ENCODE measurements at regions not wholly inside any gene's neighbourhood (a gene's known extent, or its start where the extent isn't known, plus 50 kb on each side); places are given as distances from the start of the nearest gene placed in this dataset.

DNA sequence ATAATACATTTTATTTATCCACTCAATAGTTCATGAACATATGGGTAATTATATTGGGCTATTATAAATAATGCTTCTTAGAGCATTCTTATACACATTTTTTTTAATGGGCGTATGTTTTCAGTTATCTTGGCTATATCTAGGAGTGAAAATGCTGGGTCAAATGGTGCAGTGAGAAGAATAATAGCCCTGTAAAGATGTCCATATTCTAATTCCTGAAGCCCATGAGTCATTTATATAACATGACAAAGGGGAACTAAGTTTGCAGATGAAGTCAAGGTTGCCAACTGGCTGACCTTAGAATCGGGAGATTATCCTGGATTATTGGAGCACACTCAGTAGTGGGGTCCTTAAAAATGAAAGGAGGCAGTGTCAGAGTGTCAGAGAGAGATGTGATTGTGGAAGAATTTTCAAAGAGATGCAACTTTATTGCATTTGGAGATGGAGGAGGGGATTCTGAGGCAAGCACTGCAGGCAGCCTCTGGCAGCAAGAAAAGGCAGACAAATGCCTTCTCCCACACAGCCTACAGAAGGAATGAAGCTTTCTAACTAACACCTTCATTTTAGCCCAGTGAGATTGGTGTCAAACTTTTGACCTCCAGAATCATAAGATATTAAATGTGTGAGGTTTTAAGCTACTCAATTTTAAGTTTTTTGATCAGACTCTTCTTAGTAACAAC lies 106.1 kb upstream of the HS3ST1 start:
- H4K20me1 ChIP-seq (replicated peaks in 1 of 2; ENCODE audit: control insufficient read depth in 1 of 2, insufficient read depth in 2 of 2, low read length in 2 of 2): no peaks in the 10 kb centered on the region
- FAIRE-seq: no peak
- H3K9ac ChIP-seq (replicated peaks in 1 of 4; ENCODE audit: extremely low read depth in 1 of 4, low read depth in 3 of 4, low read length in 3 of 4): no peak overlapping the region
- H2AK5ac ChIP-seq (ENCODE audit: low read depth, low read length): no peak overlapping the region
- H4K5ac ChIP-seq (ENCODE audit: insufficient read length, low read depth, low read length): no peak overlapping the region
- H3K79me1 ChIP-seq (ENCODE audit: low read depth, low read length): no peaks in the 10 kb centered on the region
- no peaks in the 10 kb centered on the region for H3K79me2 ChIP-seq (ENCODE audit: control insufficient read depth in 1 of 2, insufficient read depth in 2 of 2, low read length in 2 of 2)
- H3K27me3 ChIP-seq (replicated peaks in 1 of 4; ENCODE audit: control insufficient read depth in 3 of 4, extremely low read depth in 1 of 4, insufficient read depth in 3 of 4, low read length in 3 of 4): no peaks in the 10 kb centered on the region
- no peak overlapping the region for H3K56ac ChIP-seq (replicated peaks; ENCODE audit: insufficient read length, low read depth, low read length)
- no peak overlapping the region for H3K18ac ChIP-seq (ENCODE audit: extremely low read depth, low read length)
- no peak overlapping the region for H3K4me2 ChIP-seq (ENCODE audit: insufficient read depth in 1 of 2, low read depth in 2 of 2, low read length in 2 of 2)
- no peak overlapping the region for H2BK5ac ChIP-seq (ENCODE audit: low read depth, low read length)
- H3K4ac ChIP-seq (replicated peaks; ENCODE audit: insufficient read length, low read depth, low read length): no peak overlapping the region
- H2BK12ac ChIP-seq (ENCODE audit: low read depth, low read length): no peak overlapping the region
- no peak overlapping the region for H3K27ac ChIP-seq (ENCODE audit: low read depth, low read length)
- WGBS, 2 experiments (ENCODE audit: extremely low coverage in 1 of 2, insufficient coverage in 1 of 2, insufficient read length in 1 of 2, insufficient replicate concordance in 2 of 2, low coverage in 1 of 2, low lambda C conversion rate in 2 of 2, missing lambda C conversion rate in 1 of 2): 48% methylated on average over 2 of the region's 2 CpGs; no CpG with 5 or more reads in 1 of the 2 experiments
- no peaks in the 10 kb centered on the region for H3K4me1 ChIP-seq (replicated peaks in 1 of 4; ENCODE audit: control insufficient read depth in 3 of 4, insufficient read depth in 4 of 4, low read length in 3 of 4)
- H3K23ac ChIP-seq (ENCODE audit: insufficient read length): no peak overlapping the region
- no peak overlapping the region for H3K14ac ChIP-seq (ENCODE audit: insufficient read length)
- H2BK20ac ChIP-seq (ENCODE audit: low read length): no peak overlapping the region
- H2BK120ac ChIP-seq (replicated peaks; ENCODE audit: low read depth, low read length): no peak overlapping the region
- ChIA-PET POLR2A (ENCODE audit: partially characterized antibody) (no interaction called here), CTCF (ENCODE audit: partially characterized antibody) (interaction anchor here (0.6 to 0.9 kb wide), 2 partner anchors 21 to 113 kb away, joined by 3 read pairs; no protein-coding TSS in a partner anchor)
- peaks cover 2% of the 10 kb centered on the region; the same call in 1 of the 2 replicates for H3K23me2 ChIP-seq (ENCODE audit: low read depth, low read length)
- TF ChIP-seq HDAC2 (IDR thresholded peaks at IDR 0.05; ENCODE audit: borderline replicate concordance in 1 of 2, low read depth in 2 of 2, low read length in 2 of 2) (no peak), KDM5A (IDR thresholded peaks at IDR 0.05; ENCODE audit: low read length) (no peak), RBBP5 (IDR thresholded peaks at IDR 0.05; ENCODE audit: borderline replicate concordance, low read depth, low read length) (no peak), SIX5 (IDR thresholded peaks at IDR 0.05; ENCODE audit: low read depth, low read length) (no peak), PHF8 (conservative IDR thresholded peaks at IDR 0.05; ENCODE audit: low read depth, low read length) (no peak), BCL11A (IDR thresholded peaks at IDR 0.05; ENCODE audit: low read depth in 2 of 2, low read length in 2 of 2) (no peak), SAP30 (IDR thresholded peaks at IDR 0.05; ENCODE audit: insufficient read depth, insufficient replicate concordance, low read length) (no peak), GABPA (IDR thresholded peaks at IDR 0.05; ENCODE audit: borderline replicate concordance, insufficient read depth, low read length) (no peak), CTBP2 (IDR thresholded peaks at IDR 0.05; ENCODE audit: borderline replicate concordance, insufficient read depth, insufficient read length, low read length) (no peak)
- H3K4me3 ChIP-seq (ENCODE audit: extremely low read depth in 1 of 4, insufficient read depth in 2 of 4, low read depth in 3 of 4, low read length in 4 of 4): no peak overlapping the region
- H3K36me3 ChIP-seq (ENCODE audit: control insufficient read depth in 2 of 4, insufficient read depth in 4 of 4, low read length in 3 of 4): no peaks in the 10 kb centered on the region; a peak in 1 of 8 replicates
- H2BK15ac ChIP-seq (ENCODE audit: low read length): no peak overlapping the region
- DNase-seq (ENCODE audit: low read depth in 1 of 2, low spot score in 2 of 2): no peak
- no peak overlapping the region; the same call in 1 of the 2 replicates for H2AFZ ChIP-seq (ENCODE audit: low read length)
- H4K91ac ChIP-seq (replicated peaks; ENCODE audit: insufficient read length, low read length): no peak overlapping the region
- no peak overlapping the region for H4K8ac ChIP-seq (ENCODE audit: extremely low read depth, insufficient read depth, low read length)
- H3K9me3 ChIP-seq (ENCODE audit: insufficient read depth in 2 of 2, low read depth in 1 of 2, low read length in 1 of 2): peaks cover 2 to 3% of the 10 kb centered on the region in 2 experiments; a peak in 2 of 4 replicates
